ENCODE measurements at regions not wholly inside any gene's neighbourhood (a gene's known extent, or its start where the extent isn't known, plus 50 kb on each side); places are given as distances from the start of the nearest gene placed in this dataset.
A peak's percentile ranks its signal among the peaks of the same experiment; 100 is the strongest.
"Not testable (repeated sequence)": the region's sequence is repeated elsewhere in the genome, so short reads cannot be mapped to it uniquely, and the experiment has no call there.

GRCh38 chr10:86586516-86586915 lies 64.9 kb upstream of the WAPL start:
- Histone ChIP-seq H3K36me3 (replicated peaks in 1 of 2) (no peaks in the 10 kb centered on the region), H3K27me3 (no peaks in the 10 kb centered on the region), H3K4me1 (replicated peaks in 1 of 2) (no peaks in the 10 kb centered on the region), H3K4me3 (no peak overlapping the region), H3K27ac (no peak overlapping the region), H3K9me3 (replicated peaks in 1 of 3) (no peaks in the 10 kb centered on the region)
- intact Hi-C loops (cut with DNase I): loop anchor here in 1 of 2 donors (5.0 kb wide), 1 partner anchor 184 kb away; no protein-coding TSS in a partner anchor
- TF ChIP-seq CTCF (IDR thresholded peaks at IDR 0.05): no peak
- no peak for TF ChIP-seq POLR2A (IDR thresholded peaks at IDR 0.05)
- DNase-seq: peak in 1 of 7 donors; percentile 50
- 57 to 76% (median 67%) methylated on average over 4 of the region's 4 CpGs for WGBS, 4 donors

GRCh38 chr10:86588781-86589180 lies 65.6 kb upstream of the OPN4 start:
- not testable (repeated sequence) for H3K4me1 ChIP-seq (replicated peaks in 1 of 2); DNase-seq; H3K27me3 ChIP-seq; H3K36me3 ChIP-seq (replicated peaks in 1 of 2); H3K4me3 ChIP-seq; H3K9me3 ChIP-seq (replicated peaks in 1 of 3); H3K27ac ChIP-seq
- WGBS, 4 donors: 88 to 92% (median 89%) methylated on average over 13 to 14 of the region's 14 CpGs
- intact Hi-C loops (cut with DNase I): loop anchor here in 1 of 2 donors (5.0 kb wide), 1 partner anchor 186 kb away; no protein-coding TSS in a partner anchor

GRCh38 chr10:86591436-86591835 lies 62.9 kb upstream of the OPN4 start:
- 76 to 90% (median 84%) methylated on average over 4 to 6 of the region's 6 CpGs for WGBS, 4 donors

GRCh38 chr10:86592413-86592812 lies 61.9 kb upstream of the OPN4 start:
- Histone ChIP-seq H3K36me3 (replicated peaks in 1 of 2) (no peaks in the 10 kb centered on the region), H3K27ac (no peak overlapping the region), H3K4me3 (no peak overlapping the region), H3K4me1 (replicated peaks in 1 of 2) (no peaks in the 10 kb centered on the region), H3K27me3 (no peaks in the 10 kb centered on the region), H3K9me3 (replicated peaks in 1 of 3) (no peaks in the 10 kb centered on the region)
- intact Hi-C loops (cut with DNase I): no loop called here
- no peak for TF ChIP-seq POLR2A (IDR thresholded peaks at IDR 0.05)
- no peak for TF ChIP-seq CTCF (IDR thresholded peaks at IDR 0.05)
- 75 to 93% (median 85%) methylated on average over 4 of the region's 4 CpGs for WGBS, 4 donors
- no peak for DNase-seq

More at GRCh38 chr10:86591436-86591835, 62.9 kb upstream of the OPN4 start:
- Histone ChIP-seq H3K36me3 (replicated peaks in 1 of 2) (no peaks in the 10 kb centered on the region), H3K27me3 (no peaks in the 10 kb centered on the region), H3K27ac (no peak overlapping the region), H3K9me3 (replicated peaks in 1 of 3) (no peaks in the 10 kb centered on the region), H3K4me3 (no peak overlapping the region), H3K4me1 (replicated peaks in 1 of 2) (no peaks in the 10 kb centered on the region)
- DNase-seq: no peak
- intact Hi-C loops (cut with DNase I): no loop called here
- TF ChIP-seq CTCF (IDR thresholded peaks at IDR 0.05): no peak
- no peak for TF ChIP-seq POLR2A (IDR thresholded peaks at IDR 0.05)

DNA sequence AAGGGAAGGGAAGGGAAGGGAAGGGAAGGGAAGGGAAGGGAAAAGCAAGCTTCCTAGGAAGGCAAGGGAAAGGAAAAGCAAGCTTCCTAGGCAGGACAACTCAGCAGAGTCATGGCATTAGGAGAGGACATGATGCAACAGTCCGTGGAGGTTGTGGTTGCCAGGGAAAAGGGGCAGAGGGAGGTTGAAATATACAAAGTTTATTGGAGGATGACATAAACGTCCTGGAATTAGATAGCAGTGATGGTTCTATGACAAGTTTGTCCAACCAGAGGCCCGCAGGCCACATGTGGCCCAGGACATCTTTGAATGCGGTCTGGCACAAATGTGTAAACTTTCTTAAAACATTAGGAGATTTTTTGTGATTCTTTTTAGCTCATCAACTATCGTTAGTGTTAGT lies 59.8 kb upstream of the OPN4 start:
- Histone ChIP-seq H3K36me3 (replicated peaks in 1 of 2) (no peaks in the 10 kb centered on the region), H3K9me3 (replicated peaks in 1 of 3) (no peaks in the 10 kb centered on the region), H3K4me1 (replicated peaks in 1 of 2) (no peaks in the 10 kb centered on the region), H3K27ac (no peak overlapping the region), H3K27me3 (no peaks in the 10 kb centered on the region), H3K4me3 (no peak overlapping the region)
- intact Hi-C loops (cut with DNase I): no loop called here
- WGBS, 4 donors: 80 to 85% (median 82%) methylated on average over 5 of the region's 5 CpGs
- no peak for DNase-seq
- TF ChIP-seq POLR2A (IDR thresholded peaks at IDR 0.05) (no peak), CTCF (IDR thresholded peaks at IDR 0.05) (no peak)
